GOT3 (cell line): ENCODE measurements at regions not wholly inside any gene's neighbourhood (a gene's known extent, or its start where the extent isn't known, plus 50 kb on each side); places are given as distances from the start of the nearest gene placed in this dataset.
"Not testable (repeated sequence)": the region's sequence is repeated elsewhere in the genome, so short reads cannot be mapped to it uniquely, and the experiment has no call there.

ENCODE experiments used
- DNase-seq: peaks from one replicate; lab custom pipeline; 2025; ENCODE audit warnings: mixed read lengths; lab: John Stamatoyannopoulos, UW

- no peak for DNase-seq
Observed at GRCh38 chr10:2790396-2791188, 276.8 kb upstream of the PFKP start.

GRCh38 chr10:2786251-2786650 lies 281.1 kb upstream of the PFKP start:
- no peak for DNase-seq

GRCh38 chr10:2784766-2785165 lies 282.6 kb upstream of the PFKP start:
- DNase-seq = no peak

- no peak for DNase-seq
Observed at GRCh38 chr10:2782950-2783349, 284.4 kb upstream of the PFKP start.

- DNase-seq = no peak
Observed at GRCh38 chr10:2782265-2782664, 285.1 kb upstream of the PFKP start.

GRCh38 chr10:2777666-2778355 lies 289.5 kb upstream of the PFKP start:
- no peak for DNase-seq

- no peak for DNase-seq
Observed at GRCh38 chr10:2772816-2773631, 294.3 kb upstream of the PFKP start.

- no peak for DNase-seq
Observed at GRCh38 chr10:2772135-2772534, 295.2 kb upstream of the PFKP start.

- DNase-seq = not testable (repeated sequence)
Observed at GRCh38 chr10:2767293-2767692, 300.1 kb upstream of the PFKP start.

GRCh38 chr10:2761971-2762370 lies 305.4 kb upstream of the PFKP start:
- no peak for DNase-seq

- no peak for DNase-seq
Observed at GRCh38 chr10:2761311-2761710, 306.0 kb upstream of the PFKP start.

- no peak for DNase-seq
Observed at GRCh38 chr10:2760736-2761135, 306.6 kb upstream of the PFKP start.

- DNase-seq = no peak
Observed at GRCh38 chr10:2759233-2759632, 308.1 kb upstream of the PFKP start.

GRCh38 chr10:2754943-2755342 lies 312.4 kb upstream of the PFKP start:
- no peak for DNase-seq

- DNase-seq = no peak
Observed at GRCh38 chr10:2748287-2748686, 319.1 kb upstream of the PFKP start.

GRCh38 chr10:2746638-2747037 lies 320.7 kb upstream of the PFKP start:
- DNase-seq = no peak

- DNase-seq = no peak
Observed at GRCh38 chr10:2745666-2746065, 321.7 kb upstream of the PFKP start.

GRCh38 chr10:2744547-2745200 lies 322.7 kb upstream of the PFKP start:
- no peak for DNase-seq

- DNase-seq = no peak
Observed at GRCh38 chr10:2734603-2735002, 332.7 kb upstream of the PFKP start.

- no peak for DNase-seq
Observed at GRCh38 chr10:2733278-2733963, 333.9 kb upstream of the PFKP start.

- DNase-seq = no peak
Observed at GRCh38 chr10:2731940-2732339, 335.4 kb upstream of the PFKP start.

- DNase-seq = no peak
Observed at GRCh38 chr10:2729197-2729596, 338.2 kb upstream of the PFKP start.
